HL-60/S4 treated with phorbol 12-myristate 13-acetate at 8.2 ng/mL for 4 days and 3 days (cell line): ENCODE measurements at regions not wholly inside any gene's neighbourhood (a gene's known extent, or its start where the extent isn't known, plus 50 kb on each side); places are given as distances from the start of the nearest gene placed in this dataset.

Experiments
- in situ Hi-C: fragments of 300-500 bp; cut with MboI; formaldehyde crosslinking; loops from 2 replicates; pipeline ENCODE4 v1.15.0; 2022; ENCODE audit warnings: low sequenced_read_pairs

- in situ Hi-C loops = no loop called here
Observed at GRCh38 chr3:105923140-105923539, 54.3 kb upstream of the CBLB start.

- in situ Hi-C loops = no loop called here
Observed at GRCh38 chr3:105927741-105928140, 58.9 kb upstream of the CBLB start.

GRCh38 chr3:105930733-105931132, 61.9 kb upstream of the CBLB start:
- in situ Hi-C loops = no loop called here

GRCh38 chr3:105931500-105931899, 62.7 kb upstream of the CBLB start:
- in situ Hi-C loops = no loop called here

GRCh38 chr3:105933871-105934270, 65.1 kb upstream of the CBLB start:
- in situ Hi-C loops = no loop called here

GRCh38 chr3:105938101-105938500, 69.3 kb upstream of the CBLB start:
- in situ Hi-C loops = no loop called here

GRCh38 chr3:105938806-105939205, 70.0 kb upstream of the CBLB start:
- in situ Hi-C loops = no loop called here

- in situ Hi-C loops = no loop called here
Observed at GRCh38 chr3:105944276-105944675, 75.5 kb upstream of the CBLB start.

GRCh38 chr3:105944721-105945120, 75.9 kb upstream of the CBLB start:
- in situ Hi-C loops = no loop called here

GRCh38 chr3:105948101-105948500, 79.3 kb upstream of the CBLB start:
- in situ Hi-C loops = no loop called here

- in situ Hi-C loops = no loop called here
Observed at GRCh38 chr3:105950881-105951600, 82.2 kb upstream of the CBLB start.

- in situ Hi-C loops = no loop called here
Observed at GRCh38 chr3:105953831-105954230, 85.0 kb upstream of the CBLB start.

GRCh38 chr3:105956306-105956705, 87.5 kb upstream of the CBLB start:
- in situ Hi-C loops = no loop called here

GRCh38 chr3:105957722-105958121, 88.9 kb upstream of the CBLB start:
- in situ Hi-C loops = no loop called here

GRCh38 chr3:105958237-105959000, 89.6 kb upstream of the CBLB start:
- in situ Hi-C loops = no loop called here

GRCh38 chr3:105959851-105960250, 91.0 kb upstream of the CBLB start:
- in situ Hi-C loops = no loop called here

GRCh38 chr3:105960381-105960780, 91.6 kb upstream of the CBLB start:
- in situ Hi-C loops = no loop called here

GRCh38 chr3:105963161-105963560, 94.3 kb upstream of the CBLB start:
- in situ Hi-C loops = no loop called here

GRCh38 chr3:105965384-105965783, 96.6 kb upstream of the CBLB start:
- in situ Hi-C loops = no loop called here

- in situ Hi-C loops = no loop called here
Observed at GRCh38 chr3:105967117-105967516, 98.3 kb upstream of the CBLB start.

- in situ Hi-C loops = no loop called here
Observed at GRCh38 chr3:105970283-105970682, 101.5 kb upstream of the CBLB start.

GRCh38 chr3:105972069-105972468, 103.3 kb upstream of the CBLB start:
- in situ Hi-C loops = no loop called here
